Endodermal cell (in vitro differentiated cells): ENCODE measurements at regions not wholly inside any gene's neighbourhood (a gene's known extent, or its start where the extent isn't known, plus 50 kb on each side); places are given as distances from the start of the nearest gene placed in this dataset.

Experiments used
- DNase-seq: peaks from one replicate; pipeline ENCODE4 v3.0.0-alpha.2; 2017
- H3K27ac ChIP-seq: 2 replicates; pipeline ENCODE4 v1.5.1; 2013; ENCODE audit warnings: mild to moderate bottlenecking, low read depth, low read length, moderate library complexity
- H3K27me3 ChIP-seq: 2 replicates; pipeline ENCODE4 v1.6.1; 2013; ENCODE audit warnings: mild to moderate bottlenecking, low read length, moderate library complexity; ENCODE audit not compliant: insufficient read depth, control insufficient read depth, poor library complexity, severe bottlenecking
- H3K36me3 ChIP-seq: 2 replicates; pipeline ENCODE4 v1.7.0; 2013; ENCODE audit warnings: mild to moderate bottlenecking, low read length, moderate library complexity; ENCODE audit not compliant: control insufficient read depth, insufficient read depth
- H3K4me1 ChIP-seq: one replicate; pipeline ENCODE4 v1.7.0; 2013; ENCODE audit warnings: low read length; ENCODE audit not compliant: control insufficient read depth, insufficient read depth
- H3K4me3 ChIP-seq: 2 replicates; pipeline ENCODE4 v1.5.1; 2013; ENCODE audit warnings: mild to moderate bottlenecking, low read length, moderate library complexity
- H3K9ac ChIP-seq: 2 replicates; pipeline ENCODE4 v1.6.1; 2013; ENCODE audit warnings: mild to moderate bottlenecking, low read length, moderate library complexity; ENCODE audit not compliant: poor library complexity, severe bottlenecking; ENCODE audit errors: extremely low read depth
- H3K9me3 ChIP-seq: 2 replicates; pipeline ENCODE4 v1.6.1; 2013; ENCODE audit warnings: mild to moderate bottlenecking, low read length, moderate library complexity; ENCODE audit not compliant: control insufficient read depth
- H3K27ac Mint-ChIP-seq: 2 replicates; pipeline ENCODE4 v1.8.0; 2020; ENCODE audit warnings: mixed read lengths
- H3K27me3 Mint-ChIP-seq: 2 replicates; pipeline ENCODE4 v1.8.0; 2021; ENCODE audit warnings: mild to moderate bottlenecking, mixed read lengths; ENCODE audit not compliant: insufficient read depth
- H3K36me3 Mint-ChIP-seq: 2 replicates; pipeline ENCODE4 v1.8.0; 2020; ENCODE audit warnings: low read depth, mixed read lengths
- H3K4me1 Mint-ChIP-seq: 2 replicates; pipeline ENCODE4 v1.8.0; 2020; ENCODE audit warnings: mixed read lengths
- H3K4me3 Mint-ChIP-seq: 2 replicates; pipeline ENCODE4 v1.8.0; 2020; ENCODE audit warnings: mild to moderate bottlenecking, moderate library complexity, mixed read lengths
- H3K9me3 Mint-ChIP-seq: 2 replicates; pipeline ENCODE4 v1.8.0; 2020; ENCODE audit warnings: mild to moderate bottlenecking, mixed read lengths
- WGBS, 2 experiments: methylation state at CpG; one replicate each; pipeline versions ENCODE4 v1.1.5 to v1.1.7; 2013; ENCODE audit warnings: missing lambda C conversion rate in 2 of 2, mixed read lengths in 1 of 2; ENCODE audit not compliant: insufficient coverage in 1 of 2, insufficient read length in 1 of 2; 5-methylcytosine and 5-hydroxymethylcytosine counted together
- TF ChIP-seq, protein P1 (sequence below): fragments of 200-600 bp; sonication (generic); conservative IDR thresholded peaks from 2 replicates; pipeline ENCODE4 v1.5.0; 2021; ENCODE audit warnings: antibody characterized with exemption, mild to moderate bottlenecking

DNA sequence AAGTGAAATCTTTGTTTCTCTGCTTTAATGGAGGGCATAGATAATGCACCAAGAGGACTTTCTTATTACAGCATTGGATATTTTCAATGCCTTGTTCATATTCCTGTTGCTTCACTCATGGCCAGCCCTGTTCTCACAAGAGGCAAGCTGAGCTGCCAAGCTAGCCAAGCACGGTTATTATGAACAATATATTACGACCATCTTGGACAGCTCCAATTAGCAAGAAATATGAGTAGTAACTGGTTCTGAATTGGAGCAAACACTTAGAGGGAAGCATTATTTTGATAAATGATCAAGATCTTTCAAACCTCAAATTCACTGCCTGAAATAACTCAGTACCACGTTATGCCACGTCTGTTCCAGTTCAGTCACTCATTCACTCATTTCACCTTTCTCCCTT lies 159.8 kb downstream of the SETD4 start:
- no peaks in the 10 kb centered on the region for H3K36me3 ChIP-seq
- Mint-ChIP-seq H3K36me3 (no peaks in the 10 kb centered on the region), H3K27ac (no peak overlapping the region), H3K4me3 (no peak overlapping the region), H3K9me3 (peaks cover 12% of the 10 kb centered on the region), H3K27me3 (peaks cover 3% of the 10 kb centered on the region), H3K4me1 (peaks cover 9% of the 10 kb centered on the region)
- H3K4me3 ChIP-seq: no peak overlapping the region
- TF ChIP-seq, protein P1, sequence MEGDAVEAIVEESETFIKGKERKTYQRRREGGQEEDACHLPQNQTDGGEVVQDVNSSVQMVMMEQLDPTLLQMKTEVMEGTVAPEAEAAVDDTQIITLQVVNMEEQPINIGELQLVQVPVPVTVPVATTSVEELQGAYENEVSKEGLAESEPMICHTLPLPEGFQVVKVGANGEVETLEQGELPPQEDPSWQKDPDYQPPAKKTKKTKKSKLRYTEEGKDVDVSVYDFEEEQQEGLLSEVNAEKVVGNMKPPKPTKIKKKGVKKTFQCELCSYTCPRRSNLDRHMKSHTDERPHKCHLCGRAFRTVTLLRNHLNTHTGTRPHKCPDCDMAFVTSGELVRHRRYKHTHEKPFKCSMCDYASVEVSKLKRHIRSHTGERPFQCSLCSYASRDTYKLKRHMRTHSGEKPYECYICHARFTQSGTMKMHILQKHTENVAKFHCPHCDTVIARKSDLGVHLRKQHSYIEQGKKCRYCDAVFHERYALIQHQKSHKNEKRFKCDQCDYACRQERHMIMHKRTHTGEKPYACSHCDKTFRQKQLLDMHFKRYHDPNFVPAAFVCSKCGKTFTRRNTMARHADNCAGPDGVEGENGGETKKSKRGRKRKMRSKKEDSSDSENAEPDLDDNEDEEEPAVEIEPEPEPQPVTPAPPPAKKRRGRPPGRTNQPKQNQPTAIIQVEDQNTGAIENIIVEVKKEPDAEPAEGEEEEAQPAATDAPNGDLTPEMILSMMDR: no peak
- no peaks in the 10 kb centered on the region for H3K4me1 ChIP-seq
- H3K9ac ChIP-seq: no peak overlapping the region
- 95 to 100% methylated on average over 4 of the region's 4 CpGs for WGBS, 2 experiments
- H3K27ac ChIP-seq: no peak overlapping the region
- H3K9me3 ChIP-seq: no peaks in the 10 kb centered on the region
- H3K27me3 ChIP-seq: no peaks in the 10 kb centered on the region
- no peak for DNase-seq

DNA sequence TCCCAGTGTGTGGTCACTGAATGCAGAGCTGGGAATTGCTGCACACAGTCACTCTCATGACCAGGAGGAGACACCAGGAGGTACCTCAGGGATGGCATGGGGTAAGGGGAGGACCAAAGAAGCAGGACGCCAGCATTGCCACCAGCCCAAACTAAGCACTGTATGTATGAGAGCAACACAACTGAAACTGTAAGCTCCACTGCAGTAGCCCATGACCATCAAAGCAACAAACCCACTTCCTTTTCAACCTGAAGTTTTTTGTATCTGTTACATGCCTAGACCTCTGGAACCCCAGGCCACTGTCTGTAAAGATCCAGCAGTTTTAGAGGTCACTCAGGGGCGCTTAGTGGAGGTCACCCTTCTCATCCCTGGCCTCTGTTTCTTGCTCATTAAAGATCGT lies 164.3 kb downstream of the SETD4 start:
- peaks cover 6% of the 10 kb centered on the region for H3K4me1 Mint-ChIP-seq
- TF ChIP-seq, protein P1: no peak
- no peaks in the 10 kb centered on the region for H3K9me3 ChIP-seq
- peaks cover 2% of the 10 kb centered on the region for H3K4me1 ChIP-seq
- 80 to 88% methylated on average over 3 of the region's 3 CpGs for WGBS, 2 experiments
- H3K36me3 ChIP-seq: no peaks in the 10 kb centered on the region
- H3K9me3 Mint-ChIP-seq: peaks cover 6% of the 10 kb centered on the region
- H3K27me3 Mint-ChIP-seq: no peaks in the 10 kb centered on the region
- no peak overlapping the region for H3K4me3 Mint-ChIP-seq
- no peak for DNase-seq
- no peak overlapping the region for H3K9ac ChIP-seq
- no peak overlapping the region for H3K27ac ChIP-seq
- H3K4me3 ChIP-seq: no peak overlapping the region
- no peaks in the 10 kb centered on the region for H3K36me3 Mint-ChIP-seq
- H3K27me3 ChIP-seq: no peaks in the 10 kb centered on the region
- H3K27ac Mint-ChIP-seq: no peak overlapping the region

DNA sequence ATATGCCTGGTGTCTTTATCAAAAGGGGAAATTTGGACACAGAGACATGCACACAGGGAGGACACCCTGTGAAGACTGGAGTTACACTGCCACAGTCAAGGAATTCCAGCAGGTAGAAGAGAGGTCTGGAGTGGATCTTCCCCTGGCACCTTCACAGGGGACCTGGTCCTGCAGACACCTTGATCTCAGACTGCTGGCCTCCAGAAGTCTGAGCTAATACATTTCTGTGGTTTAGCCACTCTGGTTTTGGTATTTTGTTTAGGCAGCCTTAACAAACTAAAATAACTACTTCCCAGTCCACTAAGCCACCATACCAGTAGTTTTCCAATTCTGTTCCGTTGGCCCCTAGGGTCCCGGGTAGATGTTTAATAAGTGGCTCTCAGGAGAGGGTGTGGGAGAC lies 164.7 kb downstream of the SETD4 start:
- H3K27ac Mint-ChIP-seq: no peak overlapping the region
- H3K9me3 Mint-ChIP-seq: peaks cover 6% of the 10 kb centered on the region
- no peaks in the 10 kb centered on the region for H3K27me3 Mint-ChIP-seq
- H3K9me3 ChIP-seq: no peaks in the 10 kb centered on the region
- no peak overlapping the region for H3K4me3 ChIP-seq
- WGBS, 2 experiments: 93 to 100% methylated on average over 1 to 2 of the region's 2 CpGs
- peaks cover 2% of the 10 kb centered on the region for H3K4me1 ChIP-seq
- H3K27me3 ChIP-seq: no peaks in the 10 kb centered on the region
- H3K4me1 Mint-ChIP-seq: peaks cover 6% of the 10 kb centered on the region
- no peaks in the 10 kb centered on the region for H3K36me3 ChIP-seq
- TF ChIP-seq, protein P1: no peak
- no peak for DNase-seq
- H3K4me3 Mint-ChIP-seq: no peak overlapping the region
- H3K27ac ChIP-seq: no peak overlapping the region
- H3K9ac ChIP-seq: no peak overlapping the region
- H3K36me3 Mint-ChIP-seq: no peaks in the 10 kb centered on the region
